H1 (cell line): ENCODE measurements at regions not wholly inside any gene's neighbourhood (a gene's known extent, or its start where the extent isn't known, plus 50 kb on each side); places are given as distances from the start of the nearest gene placed in this dataset.

Experiments
- CTCF ChIA-PET: fragments of 300-600 bp; sonication (Branson Sonifier 250); formaldehyde crosslinking; loops from one replicate; lab custom pipeline; 2021; ENCODE audit not compliant: partially characterized antibody; lab: Charles Lee
- POLR2A ChIA-PET: fragments of 300-600 bp; sonication (Branson Sonifier 250); formaldehyde crosslinking; loops from one replicate; lab custom pipeline; 2021; ENCODE audit warnings: inconsistent platforms; ENCODE audit not compliant: partially characterized antibody; lab: Charles Lee
- DNase-seq, 2 experiments: peaks; one replicate each; pipeline versions ENCODE4 v3.0.0 to v3.0.0-alpha.2; 2010 to 2022; ENCODE audit warnings: low spot score in 2 of 2, low read depth in 1 of 2, mixed read lengths in 1 of 2
- FAIRE-seq: peaks from 2 replicates; lab custom pipeline; 2011; peaks lifted over from hg19 to GRCh38; lab: Jason Lieb, UNC
- H2AFZ ChIP-seq: 2 replicates; pipeline ENCODE4 v1.8.1; 2012; ENCODE audit warnings: low read length, inconsistent platforms
- H2AK5ac ChIP-seq: 2 replicates; pipeline ENCODE4 v1.6.1; 2013; ENCODE audit warnings: low read depth, low read length
- H2BK120ac ChIP-seq: replicated peaks from 2 replicates; pipeline ENCODE3; 2013; ENCODE audit warnings: low read depth, low read length, inconsistent platforms
- H2BK12ac ChIP-seq: 2 replicates; pipeline ENCODE4 v1.6.1; 2013; ENCODE audit warnings: low read depth, low read length
- H2BK15ac ChIP-seq: 2 replicates; pipeline ENCODE4 v1.6.1; 2013; ENCODE audit warnings: low read length
- H2BK20ac ChIP-seq: 2 replicates; pipeline ENCODE4 v1.6.1; 2013; ENCODE audit warnings: low read length
- H2BK5ac ChIP-seq: 2 replicates; pipeline ENCODE4 v1.6.1; 2013; ENCODE audit warnings: low read depth, low read length
- H3K14ac ChIP-seq: 2 replicates; pipeline ENCODE4 v1.6.1; 2013; ENCODE audit warnings: inconsistent platforms; ENCODE audit not compliant: insufficient read length
- H3K18ac ChIP-seq: 2 replicates; pipeline ENCODE4 v1.6.1; 2013; ENCODE audit warnings: low read length; ENCODE audit errors: extremely low read depth
- H3K23ac ChIP-seq: 2 replicates; pipeline ENCODE4 v1.6.1; 2013; ENCODE audit warnings: inconsistent platforms; ENCODE audit not compliant: insufficient read length
- H3K23me2 ChIP-seq: 2 replicates; pipeline ENCODE4 v1.6.1; 2013; ENCODE audit warnings: low read depth, low read length
- H3K27ac ChIP-seq: 2 replicates; pipeline ENCODE4 v1.6.1; 2011; ENCODE audit warnings: low read depth, low read length, inconsistent platforms
- H3K27me3 ChIP-seq, 4 experiments: replicated peaks in 1 of 4; 1 replicate in 1 of 4; 2 replicates in 3 of 4; pipeline versions ENCODE4 v1.6.1 to v1.8.1; 2011 to 2013; ENCODE audit warnings: low read length in 3 of 4, mild to moderate bottlenecking in 3 of 4, inconsistent platforms in 2 of 4, mixed read lengths in 2 of 4, moderate library complexity in 1 of 4; ENCODE audit not compliant: control insufficient read depth in 3 of 4, insufficient read depth in 3 of 4; ENCODE audit errors: extremely low read depth in 1 of 4
- H3K36me3 ChIP-seq, 4 experiments: 2 replicates each; pipeline versions ENCODE4 v1.6.1 to v1.8.1; 2011 to 2013; ENCODE audit warnings: mild to moderate bottlenecking in 4 of 4, low read length in 3 of 4, moderate library complexity in 2 of 4, control low read depth in 1 of 4, inconsistent platforms in 1 of 4; ENCODE audit not compliant: insufficient read depth in 4 of 4, control insufficient read depth in 2 of 4
- H3K4ac ChIP-seq: replicated peaks from 2 replicates; pipeline ENCODE3; 2013; ENCODE audit warnings: low read length, low read depth, mixed read lengths, inconsistent platforms; ENCODE audit not compliant: insufficient read length
- H3K4me1 ChIP-seq, 4 experiments: replicated peaks in 1 of 4; 1 replicate in 1 of 4; 2 replicates in 3 of 4; pipeline versions ENCODE4 v1.6.1 to v1.8.1; 2011 to 2013; ENCODE audit warnings: low read length in 3 of 4, inconsistent platforms in 2 of 4, mixed read lengths in 1 of 4; ENCODE audit not compliant: insufficient read depth in 4 of 4, control insufficient read depth in 3 of 4
- H3K4me2 ChIP-seq, 2 experiments: 2 replicates each; pipeline versions ENCODE4 v1.6.1 to v1.8.1; 2011 to 2013; ENCODE audit warnings: low read depth in 2 of 2, low read length in 2 of 2, control low read depth in 1 of 2, inconsistent platforms in 1 of 2, mild to moderate bottlenecking in 1 of 2; ENCODE audit not compliant: insufficient read depth in 1 of 2
- H3K4me3 ChIP-seq, 4 experiments: fragments of 200-600, 300-600 bp in 1 of 4; sonication (generic), shearing (Covaris generic), sonication (Bioruptor Twin) in 1 of 4; 2 replicates each; pipeline versions ENCODE4 v1.5.1 to v1.8.1; 2011 to 2016; ENCODE audit warnings: low read length in 4 of 4, low read depth in 3 of 4, control low read depth in 2 of 4, inconsistent platforms in 2 of 4, mild to moderate bottlenecking in 2 of 4, mixed read lengths in 1 of 4, moderate library complexity in 1 of 4; ENCODE audit not compliant: insufficient read depth in 2 of 4; ENCODE audit errors: extremely low read depth in 1 of 4
- H3K56ac ChIP-seq: replicated peaks from 2 replicates; pipeline ENCODE3; 2013; ENCODE audit warnings: low read depth, mild to moderate bottlenecking, mixed read lengths, low read length, inconsistent platforms; ENCODE audit not compliant: insufficient read length
- H3K79me1 ChIP-seq: 2 replicates; pipeline ENCODE4 v1.6.1; 2013; ENCODE audit warnings: low read depth, low read length, control low read depth
- H3K79me2 ChIP-seq, 2 experiments: 2 replicates each; pipeline versions ENCODE4 v1.6.1 to v1.8.1; 2012 to 2013; ENCODE audit warnings: low read length in 2 of 2, mild to moderate bottlenecking in 2 of 2, inconsistent platforms in 1 of 2; ENCODE audit not compliant: insufficient read depth in 2 of 2, control insufficient read depth in 1 of 2
- H3K9ac ChIP-seq, 4 experiments: replicated peaks in 1 of 4; 1 replicate in 1 of 4; 2 replicates in 3 of 4; pipeline versions ENCODE4 v1.6.1 to v1.8.1; 2011 to 2013; ENCODE audit warnings: low read depth in 3 of 4, low read length in 3 of 4, control low read depth in 2 of 4, mild to moderate bottlenecking in 2 of 4, moderate library complexity in 2 of 4, inconsistent platforms in 1 of 4; ENCODE audit errors: extremely low read depth in 1 of 4
- H3K9me3 ChIP-seq, 2 experiments: 2 replicates each; pipeline versions ENCODE4 v1.6.1 to v1.8.1; 2012 to 2013; ENCODE audit warnings: mild to moderate bottlenecking in 2 of 2, moderate library complexity in 2 of 2, control low read depth in 1 of 2, inconsistent platforms in 1 of 2, low read depth in 1 of 2, low read length in 1 of 2, mixed read lengths in 1 of 2; ENCODE audit not compliant: insufficient read depth in 2 of 2
- H4K20me1 ChIP-seq, 2 experiments: replicated peaks in 1 of 2; 2 replicates each; pipeline versions ENCODE3 to v1.8.1; 2011 to 2013; ENCODE audit warnings: inconsistent platforms in 2 of 2, low read length in 2 of 2, mild to moderate bottlenecking in 1 of 2; ENCODE audit not compliant: insufficient read depth in 2 of 2, control insufficient read depth in 1 of 2
- H4K5ac ChIP-seq: 2 replicates; pipeline ENCODE4 v1.6.1; 2013; ENCODE audit warnings: low read length, low read depth, mixed read lengths, inconsistent platforms; ENCODE audit not compliant: insufficient read length
- H4K8ac ChIP-seq: 2 replicates; pipeline ENCODE4 v1.8.0; 2013; ENCODE audit warnings: mild to moderate bottlenecking, moderate library complexity, low read length, inconsistent platforms; ENCODE audit not compliant: insufficient read depth; ENCODE audit errors: extremely low read depth
- H4K91ac ChIP-seq: replicated peaks from 2 replicates; pipeline ENCODE3; 2013; ENCODE audit warnings: low read length, mixed read lengths, inconsistent platforms; ENCODE audit not compliant: insufficient read length
- EGR1 ChIP-seq: IDR thresholded peaks from 2 replicates; pipeline ENCODE4 v1.6.1; 2011; ENCODE audit warnings: low read depth, low read length, borderline replicate concordance
- JUN ChIP-seq: IDR thresholded peaks from 2 replicates; pipeline ENCODE4 v1.6.1; 2011; ENCODE audit warnings: low read depth, mild to moderate bottlenecking, improper control_type of control experiment, low read length
- RAD21 ChIP-seq, 2 experiments: IDR thresholded peaks in 1 of 2; conservative IDR thresholded peaks in 1 of 2; 2 replicates each; pipeline ENCODE4 v1.6.1; 2011; ENCODE audit warnings: low read depth in 2 of 2, low read length in 2 of 2, improper control_type of control experiment in 1 of 2, inconsistent platforms in 1 of 2, mild to moderate bottlenecking in 1 of 2, moderate library complexity in 1 of 2
- SAP30 ChIP-seq: fragments of 300-600 bp; sonication (generic); IDR thresholded peaks from 2 replicates; pipeline ENCODE4 v1.7.1; 2012; ENCODE audit warnings: low read length, moderate library complexity, mild to moderate bottlenecking, inconsistent platforms; ENCODE audit not compliant: insufficient read depth, insufficient replicate concordance
- TAF7 ChIP-seq: optimal IDR thresholded peaks from 2 replicates; pipeline ENCODE3; 2011; ENCODE audit warnings: low read depth, mild to moderate bottlenecking, inconsistent platforms, low read length, moderate library complexity, borderline replicate concordance
- TEAD4 ChIP-seq: IDR thresholded peaks from 2 replicates; pipeline ENCODE4 v1.6.1; 2012; ENCODE audit warnings: low read depth, low read length, inconsistent platforms, mixed read lengths
- WGBS, 2 experiments: shearing (Covaris generic) in 1 of 2; methylation state at CpG; one replicate each; pipeline versions ENCODE4 v1.1.6 to v1.1.7; 2013 to 2015; ENCODE audit warnings: low lambda C conversion rate in 2 of 2, mixed read lengths in 2 of 2, inconsistent platforms in 1 of 2, low coverage in 1 of 2, missing lambda C conversion rate in 1 of 2; ENCODE audit not compliant: insufficient replicate concordance in 2 of 2, insufficient coverage in 1 of 2, insufficient read length in 1 of 2; ENCODE audit errors: extremely low coverage in 1 of 2, missing lambda C conversion rate in 1 of 2; 5-methylcytosine and 5-hydroxymethylcytosine counted together
- TF ChIP-seq, protein P1 (sequence below): IDR thresholded peaks from 2 replicates; pipeline ENCODE4 v1.6.1; 2012; ENCODE audit warnings: low read length, inconsistent platforms

DNA sequence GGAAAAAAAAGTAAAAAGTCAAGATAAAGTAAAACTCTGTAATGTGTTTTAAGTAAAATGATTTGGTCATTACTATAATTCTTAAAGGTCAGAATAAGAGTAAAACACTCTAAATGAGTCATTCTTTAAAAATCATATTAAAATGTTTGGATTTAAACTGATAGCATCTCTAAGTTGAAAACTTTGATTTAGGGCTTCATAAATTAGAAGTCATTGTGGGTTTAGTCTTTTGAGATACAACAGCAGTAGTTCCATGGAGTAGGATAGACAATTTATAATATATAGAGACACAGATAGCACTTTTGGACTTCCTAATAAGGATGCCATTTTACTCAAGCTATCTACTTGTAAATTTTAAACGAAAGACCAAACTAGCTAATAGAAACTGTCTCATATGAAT, 77.1 kb upstream of the PABPC4L start:
- Histone ChIP-seq H3K79me1 (no peaks in the 10 kb centered on the region), H3K23me2 (no peaks in the 10 kb centered on the region), H3K9me3 (no peaks in the 10 kb centered on the region), H3K27ac (no peak overlapping the region), H2AK5ac (no peak overlapping the region), H2BK15ac (no peak overlapping the region), H3K4me3 (no peak overlapping the region), H3K56ac (no peak overlapping the region), H2BK5ac (no peak overlapping the region), H4K8ac (no peak overlapping the region), H2BK20ac (no peak overlapping the region), H3K4me1 (no peaks in the 10 kb centered on the region), H3K4ac (no peak overlapping the region), H4K91ac (no peak overlapping the region), H3K36me3 (no peaks in the 10 kb centered on the region), H3K18ac (no peak overlapping the region), H2BK12ac (no peak overlapping the region), H4K5ac (no peak overlapping the region), H3K23ac (no peak overlapping the region), H3K14ac (no peak overlapping the region), H3K9ac (no peak overlapping the region), H2AFZ (no peak overlapping the region), H2BK120ac (no peak overlapping the region), H3K4me2 (no peak overlapping the region), H4K20me1 (no peaks in the 10 kb centered on the region), H3K79me2 (no peaks in the 10 kb centered on the region), H3K27me3 (no peaks in the 10 kb centered on the region)
- ChIA-PET CTCF (interaction anchor here (0.5 kb wide), 1 partner anchor 910 kb away, joined by 3 read pairs; no protein-coding TSS in a partner anchor), POLR2A (no interaction called here)
- TF ChIP-seq, protein P1, sequence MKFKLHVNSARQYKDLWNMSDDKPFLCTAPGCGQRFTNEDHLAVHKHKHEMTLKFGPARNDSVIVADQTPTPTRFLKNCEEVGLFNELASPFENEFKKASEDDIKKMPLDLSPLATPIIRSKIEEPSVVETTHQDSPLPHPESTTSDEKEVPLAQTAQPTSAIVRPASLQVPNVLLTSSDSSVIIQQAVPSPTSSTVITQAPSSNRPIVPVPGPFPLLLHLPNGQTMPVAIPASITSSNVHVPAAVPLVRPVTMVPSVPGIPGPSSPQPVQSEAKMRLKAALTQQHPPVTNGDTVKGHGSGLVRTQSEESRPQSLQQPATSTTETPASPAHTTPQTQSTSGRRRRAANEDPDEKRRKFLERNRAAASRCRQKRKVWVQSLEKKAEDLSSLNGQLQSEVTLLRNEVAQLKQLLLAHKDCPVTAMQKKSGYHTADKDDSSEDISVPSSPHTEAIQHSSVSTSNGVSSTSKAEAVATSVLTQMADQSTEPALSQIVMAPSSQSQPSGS: no peak
- TF ChIP-seq JUN (no peak), EGR1 (no peak), RAD21 (IDR thresholded peaks at IDR 0.05 in 1 of 2, conservative IDR thresholded peaks at IDR 0.05 in 1 of 2; ENCODE audit: low read depth in 2 of 2, low read length in 2 of 2) (no peak), TAF7 (no peak), TEAD4 (no peak), SAP30 (no peak)
- WGBS, 2 experiments: 78% methylated on average over 1 of the region's 1 CpG; no CpG with 5 or more reads in 1 of the 2 experiments
- no peak for FAIRE-seq
- no peak for DNase-seq
